Activated CD4-positive, alpha-beta T cell treated with anti-CD3 and anti-CD28 coated beads for 36 hours (primary cell): ENCODE measurements at regions not wholly inside any gene's neighbourhood (a gene's known extent, or its start where the extent isn't known, plus 50 kb on each side); places are given as distances from the start of the nearest gene placed in this dataset.

Experiments
- ATAC-seq: fragments of 200-7000 bp; cut with Tn5 transposase; one replicate; pipeline ENCODE4 v1.10.0; 2021; ENCODE audit warnings: mild to moderate bottlenecking, moderate library complexity
- CTCF ChIA-PET: fragments of 350-600 bp; sonication (Branson Sonifier 250); formaldehyde crosslinking; loops from one replicate; lab custom pipeline; 2021; ENCODE audit warnings: antibody characterized with exemption; lab: Charles Lee
- POLR2A ChIA-PET: fragments of 350-600 bp; sonication (Branson Sonifier 250); formaldehyde crosslinking; loops from one replicate; lab custom pipeline; 2021; ENCODE audit warnings: antibody characterized with exemption, inconsistent platforms; lab: Charles Lee
- DNase-seq: peaks from one replicate; pipeline ENCODE4 v3.0.0-alpha.2; 2020
- H3K27ac Mint-ChIP-seq: one replicate; pipeline ENCODE4 v1.8.0; 2021; ENCODE audit warnings: mixed read lengths
- H3K27me3 Mint-ChIP-seq: one replicate; pipeline ENCODE4 v1.8.0; 2021; ENCODE audit warnings: mixed read lengths
- H3K36me3 Mint-ChIP-seq: one replicate; pipeline ENCODE4 v1.8.0; 2021; ENCODE audit warnings: low read depth, mixed read lengths
- H3K4me1 Mint-ChIP-seq: one replicate; pipeline ENCODE4 v1.8.0; 2021; ENCODE audit warnings: mixed read lengths
- H3K4me3 Mint-ChIP-seq: one replicate; pipeline ENCODE4 v1.8.0; 2021; ENCODE audit warnings: mild to moderate bottlenecking, moderate library complexity, mixed read lengths
- H3K9me3 Mint-ChIP-seq: one replicate; pipeline ENCODE4 v1.8.0; 2021; ENCODE audit warnings: low read depth, mixed read lengths
- intact Hi-C, 2 experiments: fragments of 100-400 bp; cut with DNase I in 1 of 2; cut with micrococcal nuclease in 1 of 2; formaldehyde crosslinking; loops; one replicate each; pipeline versions ENCODE4 v1.14.2 to v1.15.1; 2022 to 2024; cut with DNase I, micrococcal nuclease

DNA sequence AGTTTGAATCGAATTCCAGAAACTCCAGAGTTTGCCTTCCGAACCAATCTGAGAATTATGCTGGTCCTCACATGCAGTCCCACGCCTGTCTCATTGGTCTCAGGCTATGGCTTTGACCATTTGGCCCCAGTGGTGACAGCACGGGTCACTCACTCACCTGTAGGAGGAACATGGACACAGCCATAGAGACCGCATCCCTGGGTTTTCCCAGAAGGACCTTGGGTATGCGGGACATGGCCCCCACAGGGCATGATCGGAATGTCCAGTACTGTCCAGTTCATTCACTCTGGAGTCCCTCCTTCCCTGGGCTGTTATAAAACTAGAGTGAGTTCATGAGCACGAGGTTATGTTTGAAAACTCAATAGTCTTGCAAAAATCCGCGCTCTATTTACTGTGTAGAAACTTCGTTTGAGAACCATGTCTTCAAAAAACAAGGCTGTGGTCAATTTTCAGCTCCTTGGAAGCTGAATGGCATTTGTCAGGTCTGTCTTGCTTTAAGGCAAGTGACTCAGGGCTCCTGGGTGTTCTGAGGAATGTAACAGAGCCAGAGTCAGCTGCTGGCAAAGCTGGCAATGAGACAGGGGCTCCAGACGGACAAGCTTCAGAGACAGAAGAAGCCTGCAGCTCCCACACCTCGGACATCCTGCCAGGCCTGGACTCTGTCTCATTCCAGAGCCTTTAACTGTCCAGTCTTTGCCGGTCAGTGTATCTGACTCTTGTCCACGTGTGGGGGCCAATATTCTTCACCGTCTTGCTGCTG lies 86.7 kb upstream of the TMEM18 start:
- H3K4me1 Mint-ChIP-seq, result peaks cover 2% of the 10 kb centered on the region
- DNase-seq, result no peak
- ATAC-seq, result no peak
- no peak overlapping the region for H3K4me3 Mint-ChIP-seq
- H3K27ac Mint-ChIP-seq, result no peak overlapping the region
- H3K9me3 Mint-ChIP-seq, result peaks cover 1% of the 10 kb centered on the region
- ChIA-PET POLR2A (no interaction called here), CTCF (no interaction called here)
- H3K36me3 Mint-ChIP-seq, result no peaks in the 10 kb centered on the region
- peaks cover 6% of the 10 kb centered on the region for H3K27me3 Mint-ChIP-seq
- intact Hi-C loops, result no loop called here

DNA sequence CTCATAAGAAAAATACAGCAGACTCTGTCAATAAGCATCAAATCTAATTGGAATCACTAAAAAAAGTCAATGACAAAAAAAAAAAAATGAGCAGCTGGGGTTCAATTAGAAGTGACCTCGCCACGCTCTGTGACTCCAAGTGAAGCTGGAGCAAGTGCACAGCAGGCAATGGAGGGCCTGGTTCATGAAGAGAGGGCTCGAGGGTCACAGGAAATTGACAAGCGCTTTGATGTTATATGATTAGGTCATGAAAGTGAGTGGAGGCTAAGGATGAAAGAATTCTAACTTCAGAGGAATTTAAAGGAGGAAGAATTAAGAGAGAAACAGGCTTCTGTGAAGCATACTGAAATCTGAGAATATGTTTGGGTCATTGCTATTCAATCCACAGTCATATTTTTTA lies 85.4 kb upstream of the TMEM18 start:
- intact Hi-C loops, result no loop called here
- no peak overlapping the region for H3K27ac Mint-ChIP-seq
- peaks cover 2% of the 10 kb centered on the region for H3K4me1 Mint-ChIP-seq
- no peaks in the 10 kb centered on the region for H3K9me3 Mint-ChIP-seq
- POLR2A ChIA-PET, result no interaction called here
- no peak overlapping the region for H3K4me3 Mint-ChIP-seq
- peaks cover 5% of the 10 kb centered on the region for H3K27me3 Mint-ChIP-seq
- CTCF ChIA-PET, result no interaction called here
- ATAC-seq (no peak), DNase-seq (no peak)
- H3K36me3 Mint-ChIP-seq, result no peaks in the 10 kb centered on the region

DNA sequence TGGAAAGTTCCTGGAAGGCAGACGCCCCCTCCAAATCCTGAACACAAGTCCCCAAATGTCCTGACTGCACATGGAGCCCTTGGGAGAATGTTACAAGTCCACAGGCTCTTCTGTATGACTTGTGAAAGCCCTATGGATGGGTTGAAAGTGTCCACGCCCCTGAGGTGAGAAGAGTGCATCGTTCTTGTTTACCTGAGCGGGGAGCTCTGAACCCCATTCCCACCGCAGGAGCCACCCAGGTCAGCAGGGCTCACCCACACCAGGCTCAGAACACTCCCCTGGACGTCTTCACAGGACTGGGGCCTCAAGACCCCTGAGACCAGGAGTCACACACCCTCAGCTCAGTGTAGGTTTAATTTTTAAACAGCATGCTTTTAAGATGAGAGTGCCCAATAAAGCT lies 84.2 kb upstream of the TMEM18 start:
- intact Hi-C loops, result no loop called here
- peaks cover 2% of the 10 kb centered on the region for H3K4me1 Mint-ChIP-seq
- CTCF ChIA-PET, result no interaction called here
- peaks cover 8% of the 10 kb centered on the region for H3K27me3 Mint-ChIP-seq
- no peaks in the 10 kb centered on the region for H3K36me3 Mint-ChIP-seq
- DNase-seq (no peak), ATAC-seq (no peak)
- no peak overlapping the region for H3K4me3 Mint-ChIP-seq
- POLR2A ChIA-PET, result no interaction called here
- H3K27ac Mint-ChIP-seq, result no peak overlapping the region
- H3K9me3 Mint-ChIP-seq, result no peaks in the 10 kb centered on the region

DNA sequence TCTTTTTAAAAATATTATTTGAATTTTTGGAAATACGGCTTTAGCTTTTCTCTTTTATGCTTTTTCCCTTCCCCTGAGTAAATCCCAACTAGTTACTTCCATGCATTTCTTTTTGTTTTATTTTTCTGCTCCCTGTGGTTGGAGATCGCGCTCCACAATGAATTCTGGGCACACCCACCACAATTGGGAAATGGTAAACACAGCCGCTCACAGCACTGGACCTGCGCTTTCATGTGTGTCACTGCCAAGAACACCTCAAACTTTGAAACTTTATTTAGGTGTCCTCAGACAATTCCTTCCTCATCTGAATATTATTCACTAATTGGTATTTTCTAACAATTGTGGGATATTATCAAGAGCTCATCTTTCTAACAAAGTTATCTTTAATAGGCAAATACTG lies 82.8 kb upstream of the TMEM18 start:
- intact Hi-C loops, result no loop called here
- ATAC-seq (no peak), DNase-seq (no peak)
- ChIA-PET CTCF (no interaction called here), POLR2A (no interaction called here)
- Mint-ChIP-seq H3K9me3 (no peaks in the 10 kb centered on the region), H3K4me3 (no peak overlapping the region), H3K27me3 (peaks cover 12% of the 10 kb centered on the region), H3K36me3 (no peaks in the 10 kb centered on the region), H3K27ac (no peak overlapping the region), H3K4me1 (peaks cover 2% of the 10 kb centered on the region)

DNA sequence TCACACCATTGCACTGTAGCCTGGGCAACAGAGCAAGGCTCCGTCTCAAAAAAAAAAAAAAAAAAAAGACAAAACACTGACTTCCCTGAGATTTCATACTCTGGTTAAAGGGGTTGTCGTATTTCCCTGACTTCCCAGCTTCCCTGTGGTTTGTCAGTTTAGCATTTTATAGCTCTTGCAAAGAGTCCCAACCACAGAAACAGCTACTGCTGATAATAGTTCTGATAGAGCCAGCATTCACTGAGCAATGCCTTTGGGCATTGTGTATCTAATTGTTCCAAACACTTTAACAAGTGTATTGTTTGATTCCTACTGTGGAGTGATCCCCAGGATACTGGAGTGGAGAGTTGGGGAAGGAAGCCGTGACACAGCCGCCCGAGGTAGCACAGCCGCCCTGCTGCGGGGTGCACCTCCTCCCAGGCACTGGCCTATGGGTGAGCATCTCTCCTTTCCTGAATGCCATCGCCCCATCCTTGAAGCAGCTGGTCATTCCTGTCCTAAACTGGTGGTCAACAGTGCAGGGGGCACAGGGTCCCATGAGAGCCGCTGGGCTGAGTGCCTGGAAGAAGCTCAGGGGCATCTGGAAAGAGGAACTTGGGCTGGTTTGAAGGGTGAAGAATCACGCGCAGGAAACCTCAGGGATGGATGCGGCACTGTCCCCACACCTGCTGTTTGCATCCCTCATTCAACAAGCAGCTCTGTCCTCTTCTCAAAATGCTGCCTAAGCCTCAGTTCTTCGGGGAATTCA lies 81.0 kb upstream of the TMEM18 start:
- ATAC-seq (no peak), DNase-seq (no peak)
- H3K4me1 Mint-ChIP-seq, result peaks cover 2% of the 10 kb centered on the region
- POLR2A ChIA-PET, result no interaction called here
- intact Hi-C loops, result no loop called here
- H3K9me3 Mint-ChIP-seq, result no peaks in the 10 kb centered on the region
- peaks cover 7% of the 10 kb centered on the region for H3K27me3 Mint-ChIP-seq
- CTCF ChIA-PET, result no interaction called here
- no peaks in the 10 kb centered on the region for H3K36me3 Mint-ChIP-seq
- H3K27ac Mint-ChIP-seq, result no peak overlapping the region
- no peak overlapping the region for H3K4me3 Mint-ChIP-seq

DNA sequence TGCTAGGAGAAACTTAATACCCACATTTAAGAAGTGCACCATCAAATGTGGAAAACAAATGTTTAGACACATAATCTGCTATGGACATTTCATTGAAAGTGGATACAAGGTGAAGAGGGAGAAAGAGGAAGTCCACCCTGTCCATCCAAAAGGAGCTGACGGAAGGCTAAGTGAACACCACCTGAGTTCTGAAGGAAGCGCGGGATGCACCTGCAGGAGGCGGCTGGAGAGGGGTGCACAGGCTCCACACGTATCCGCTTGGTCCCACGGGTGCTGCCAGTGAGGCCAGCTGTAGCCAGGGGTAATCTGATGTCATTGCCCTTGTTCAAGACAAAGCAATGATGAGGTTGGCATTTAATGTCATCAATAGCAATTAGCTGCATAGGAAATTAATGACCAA lies 75.9 kb upstream of the TMEM18 start:
- DNase-seq (no peak), ATAC-seq (no peak)
- Mint-ChIP-seq H3K9me3 (no peaks in the 10 kb centered on the region), H3K36me3 (no peaks in the 10 kb centered on the region), H3K27ac (no peak overlapping the region), H3K4me3 (no peak overlapping the region), H3K4me1 (no peaks in the 10 kb centered on the region), H3K27me3 (peaks cover 18% of the 10 kb centered on the region)
- intact Hi-C loops, result no loop called here
- ChIA-PET CTCF (no interaction called here), POLR2A (no interaction called here)

DNA sequence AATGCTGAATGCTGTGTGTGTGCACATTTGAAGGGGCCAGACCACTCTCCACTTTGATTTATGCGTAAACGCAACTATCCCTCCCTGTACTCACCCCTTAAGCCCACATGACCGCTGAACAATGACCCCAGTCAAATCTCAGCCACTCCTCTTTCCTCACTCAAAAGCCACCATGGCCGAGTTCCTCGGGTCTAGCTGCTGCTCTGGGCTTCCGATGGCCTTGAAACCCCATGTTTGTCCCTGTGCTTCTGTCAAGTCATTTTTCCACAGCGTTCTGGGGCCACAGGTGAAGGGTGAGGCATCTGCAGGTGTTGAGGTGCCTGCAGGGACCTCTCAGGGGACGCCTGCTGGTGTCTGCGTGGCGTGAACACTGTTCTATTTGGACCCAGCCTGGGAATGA lies 74.3 kb upstream of the TMEM18 start:
- intact Hi-C loops, result no loop called here

DNA sequence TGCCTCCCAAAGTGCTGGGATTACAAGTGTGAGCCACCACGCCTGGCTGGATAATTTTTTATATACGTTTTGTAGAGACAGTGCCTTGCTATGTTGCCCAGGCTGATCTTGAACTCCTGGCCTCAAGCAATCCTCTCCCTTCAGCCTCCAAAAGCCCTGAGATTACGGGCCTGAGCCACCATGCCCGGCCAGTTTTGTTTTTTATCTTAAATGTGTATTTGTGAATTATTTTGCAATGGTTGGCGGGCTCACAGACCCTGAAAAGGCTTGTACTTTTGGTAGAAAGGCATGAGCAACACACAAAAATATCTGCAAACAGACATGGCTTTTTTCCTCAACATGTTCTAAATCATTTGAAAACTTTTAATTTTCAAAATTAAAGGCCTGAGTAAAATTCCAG lies 73.4 kb upstream of the TMEM18 start:
- Mint-ChIP-seq H3K4me3 (no peak overlapping the region), H3K36me3 (no peaks in the 10 kb centered on the region), H3K27me3 (peaks cover 20% of the 10 kb centered on the region), H3K4me1 (no peaks in the 10 kb centered on the region), H3K9me3 (no peaks in the 10 kb centered on the region), H3K27ac (no peak overlapping the region)
- ChIA-PET CTCF (no interaction called here), POLR2A (no interaction called here)
- ATAC-seq, result no peak
- intact Hi-C loops, result no loop called here
- DNase-seq, result no peak

More for the DNA sequence above, 74.3 kb upstream of the TMEM18 start:
- Mint-ChIP-seq H3K4me3 (no peak overlapping the region), H3K36me3 (no peaks in the 10 kb centered on the region), H3K9me3 (no peaks in the 10 kb centered on the region), H3K4me1 (no peaks in the 10 kb centered on the region), H3K27ac (no peak overlapping the region), H3K27me3 (peaks cover 22% of the 10 kb centered on the region)
- ATAC-seq (no peak), DNase-seq (no peak)
- ChIA-PET POLR2A (no interaction called here), CTCF (no interaction called here)

DNA sequence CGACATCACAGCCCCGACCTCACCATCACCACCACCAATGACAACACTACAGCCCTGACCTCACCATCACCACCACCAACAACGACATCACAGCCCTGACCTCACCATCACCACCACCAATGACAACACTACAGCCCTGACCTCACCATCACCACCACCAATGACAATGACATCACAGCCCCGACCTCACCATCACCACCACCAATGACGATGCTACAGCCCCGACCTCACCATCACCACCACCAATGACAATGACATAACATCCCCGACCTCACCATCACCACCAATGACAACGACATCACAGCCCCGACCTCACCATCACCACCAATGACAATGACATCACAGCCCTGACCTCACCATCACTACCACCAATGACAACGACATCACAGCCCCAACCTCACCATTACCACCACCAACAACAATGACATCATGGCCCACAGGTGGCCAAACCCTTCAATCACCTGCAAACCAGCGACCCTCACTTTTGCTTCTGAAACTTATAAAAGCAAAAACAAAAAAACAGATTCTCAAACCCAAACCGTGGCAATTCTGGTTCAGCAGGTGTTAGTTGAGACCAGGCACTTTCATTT lies 70.7 kb upstream of the TMEM18 start:
- DNase-seq (no peak), ATAC-seq (no peak)
- Mint-ChIP-seq H3K27me3 (peaks cover 25% of the 10 kb centered on the region), H3K4me1 (no peaks in the 10 kb centered on the region), H3K9me3 (no peaks in the 10 kb centered on the region), H3K27ac (no peak overlapping the region), H3K36me3 (no peaks in the 10 kb centered on the region), H3K4me3 (no peak overlapping the region)
- intact Hi-C loops, result no loop called here
- ChIA-PET CTCF (no interaction called here), POLR2A (no interaction called here)

DNA sequence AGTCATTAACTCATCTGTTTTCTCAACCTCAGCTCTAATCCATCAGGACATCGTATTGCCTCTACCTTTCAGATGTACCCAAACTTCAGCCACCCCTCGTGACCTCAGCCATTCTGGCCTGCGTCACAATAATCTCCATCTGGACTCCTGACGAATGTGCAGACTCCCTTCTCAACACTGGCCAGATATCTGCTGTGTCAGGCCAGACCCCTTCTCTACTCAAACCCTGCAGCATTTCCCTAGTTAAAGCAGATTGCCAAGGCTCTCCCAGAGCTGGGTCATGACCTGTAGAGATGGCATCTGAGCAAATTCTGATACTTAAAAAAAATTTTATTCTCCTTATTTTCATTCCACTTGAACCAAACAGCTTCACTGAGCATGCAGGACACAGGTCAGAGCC lies 69.5 kb upstream of the TMEM18 start:
- intact Hi-C loops, result no loop called here

DNA sequence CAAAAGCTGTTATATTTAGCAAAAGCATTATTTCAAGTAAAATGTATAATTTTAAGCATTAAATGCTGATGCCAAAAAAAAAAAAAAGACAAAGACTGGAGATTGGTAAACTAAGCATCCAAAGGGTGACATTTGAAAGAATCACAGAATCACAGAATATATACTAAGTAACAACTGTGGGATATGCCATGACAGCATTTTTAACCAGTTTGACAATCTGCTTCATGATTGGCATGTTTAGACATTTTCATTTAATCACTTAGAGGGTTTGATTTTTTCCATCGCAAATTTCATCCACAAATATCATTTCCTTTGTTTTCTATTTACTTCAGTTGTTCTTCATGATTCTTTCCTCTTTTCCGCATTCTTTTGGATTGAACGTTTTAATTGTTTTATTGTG lies 66.9 kb upstream of the TMEM18 start:
- Mint-ChIP-seq H3K27me3 (peaks cover 30% of the 10 kb centered on the region), H3K36me3 (no peaks in the 10 kb centered on the region), H3K4me1 (peaks cover 4% of the 10 kb centered on the region), H3K9me3 (no peaks in the 10 kb centered on the region), H3K4me3 (no peak overlapping the region), H3K27ac (no peak overlapping the region)
- ChIA-PET CTCF (no interaction called here), POLR2A (no interaction called here)
- ATAC-seq (no peak), DNase-seq (no peak)
- intact Hi-C loops, result no loop called here

More for the DNA sequence above, 69.5 kb upstream of the TMEM18 start:
- Mint-ChIP-seq H3K36me3 (no peaks in the 10 kb centered on the region), H3K4me3 (no peak overlapping the region), H3K4me1 (no peaks in the 10 kb centered on the region), H3K9me3 (no peaks in the 10 kb centered on the region), H3K27me3 (peaks cover 26% of the 10 kb centered on the region), H3K27ac (no peak overlapping the region)
- ATAC-seq, result no peak
- ChIA-PET CTCF (interaction anchor here (0.7 kb wide), 1 partner anchor 1934 kb away, joined by 3 read pairs; no protein-coding TSS in a partner anchor), POLR2A (no interaction called here)
- DNase-seq, result no peak

DNA sequence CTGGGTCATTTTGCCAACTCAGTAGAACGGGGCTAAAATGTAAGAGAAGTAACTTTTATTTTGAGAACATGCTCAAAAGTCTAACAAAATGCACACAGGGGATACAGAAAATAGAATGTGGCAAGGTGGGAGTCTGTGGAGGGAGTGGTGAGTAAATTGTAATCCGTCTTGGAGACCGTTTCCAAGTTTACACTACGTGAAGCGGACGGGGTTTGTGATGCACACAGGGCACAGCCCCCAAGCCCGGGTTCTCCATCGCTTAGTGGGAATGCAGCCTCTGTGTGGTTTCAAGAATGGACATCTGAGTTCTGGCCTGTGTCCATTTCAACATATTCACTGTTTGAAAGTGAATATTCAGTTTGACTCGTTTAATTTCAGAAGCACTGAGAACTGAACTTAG lies 65.0 kb upstream of the TMEM18 start:
- Mint-ChIP-seq H3K36me3 (no peaks in the 10 kb centered on the region), H3K27me3 (peaks cover 28% of the 10 kb centered on the region), H3K4me3 (no peak overlapping the region), H3K9me3 (no peaks in the 10 kb centered on the region), H3K27ac (no peak overlapping the region), H3K4me1 (peaks cover 4% of the 10 kb centered on the region)
- intact Hi-C loops, result no loop called here
- ChIA-PET CTCF (no interaction called here), POLR2A (no interaction called here)
- ATAC-seq (no peak), DNase-seq (no peak)
